GM21737 (cell line): ENCODE measurements at regions not wholly inside any gene's neighbourhood (a gene's known extent, or its start where the extent isn't known, plus 50 kb on each side); places are given as distances from the start of the nearest gene placed in this dataset.
"Not testable (repeated sequence)": the region's sequence is repeated elsewhere in the genome, so short reads cannot be mapped to it uniquely, and the experiment has no call there.

Source experiments
- ATAC-seq: cut with Tn5 transposase; IDR thresholded peaks from one replicate; pipeline ENCODE4 v1.9.1; 2021; ENCODE audit warnings: mild to moderate bottlenecking, moderate library complexity; ENCODE audit not compliant: unreplicated experiment

- ATAC-seq = no peak
These were observed 195.5 kb upstream of the FBXL4 start for GRCh38 chr6:99143108-99143861.

GRCh38 chr6:99141906-99142305 is 194.2 kb upstream of the FBXL4 start:
- not testable (repeated sequence) for ATAC-seq

- no peak for ATAC-seq
These were observed 190.7 kb upstream of the FBXL4 start for GRCh38 chr6:99138445-99138844.

- no peak for ATAC-seq
These were observed 189.6 kb upstream of the FBXL4 start for GRCh38 chr6:99137314-99137713.

GRCh38 chr6:99136488-99136887 is 188.7 kb upstream of the FBXL4 start:
- no peak for ATAC-seq

DNA sequence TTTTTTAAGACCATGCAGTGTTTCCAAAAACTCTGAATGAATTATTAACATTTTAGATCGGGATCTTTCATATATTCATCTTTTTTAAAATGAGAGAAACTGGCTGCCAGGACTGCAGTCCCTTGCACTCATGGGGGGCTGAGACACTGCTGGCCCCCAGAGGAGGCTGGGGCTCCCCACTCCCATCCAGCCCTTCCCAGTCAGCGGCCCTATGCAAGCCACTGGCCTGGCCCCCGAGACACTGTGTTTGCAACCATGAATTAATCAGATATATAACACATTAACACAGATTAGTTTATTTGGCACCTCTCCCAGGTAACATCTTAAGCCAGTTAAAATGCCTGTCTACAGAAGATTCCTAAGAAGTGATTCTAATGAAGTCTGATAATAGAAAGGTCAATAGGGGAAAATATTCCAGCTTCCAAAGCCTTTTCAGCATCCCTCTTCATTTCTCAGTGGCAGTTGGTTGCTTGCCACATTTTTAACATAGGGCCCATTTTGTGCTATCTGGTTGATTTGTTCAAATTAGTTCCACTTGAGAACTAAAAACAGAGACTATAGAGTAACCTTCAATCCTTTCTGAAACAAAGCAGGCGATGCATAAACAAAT is 184.4 kb upstream of the FBXL4 start:
- ATAC-seq = no peak

DNA sequence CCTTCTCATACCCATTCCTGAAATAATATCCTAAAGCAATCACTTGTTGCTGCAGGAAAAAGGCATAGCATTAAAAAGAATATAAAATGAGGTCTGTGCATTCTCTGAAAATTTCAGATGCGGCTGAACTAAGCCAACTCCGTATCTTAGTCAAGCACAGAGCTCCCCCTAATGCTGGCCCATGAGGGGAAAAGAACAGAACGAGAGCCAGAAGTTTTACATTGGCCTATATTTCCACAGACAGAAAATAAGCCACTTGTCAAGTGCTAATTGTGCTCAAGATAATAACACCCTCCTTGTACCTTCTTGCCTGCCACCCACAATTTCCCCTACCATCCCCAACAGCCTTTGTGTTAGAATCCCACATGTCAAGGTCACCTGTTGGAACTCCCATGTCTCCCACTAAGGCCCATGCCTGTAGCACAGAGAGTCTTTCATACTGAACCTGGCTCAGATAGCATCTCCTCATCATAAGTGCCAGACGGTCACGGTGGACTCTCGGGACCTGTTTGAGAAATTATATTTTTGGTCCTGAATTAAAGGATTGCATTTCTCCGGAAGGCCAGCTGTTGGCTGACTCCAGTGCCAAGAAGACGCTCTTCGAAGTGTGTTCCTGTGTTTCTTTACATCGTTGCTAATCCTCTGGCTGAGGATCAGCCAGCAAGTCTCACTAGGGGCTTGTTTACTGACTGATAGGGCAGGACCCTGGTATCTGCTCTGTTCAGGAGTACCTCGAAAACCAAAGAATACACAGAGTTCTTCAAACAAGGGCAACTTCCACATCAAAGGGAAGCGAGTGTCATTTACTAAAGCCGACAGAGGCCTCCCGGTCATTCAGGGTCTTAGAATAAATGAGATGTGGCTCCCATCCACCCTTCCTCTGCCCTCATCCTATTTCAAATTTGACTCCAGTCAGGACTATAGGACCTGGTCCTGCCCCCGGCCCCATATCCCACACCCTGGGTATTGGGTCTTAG is 183.4 kb upstream of the FBXL4 start:
- ATAC-seq = no peak

DNA sequence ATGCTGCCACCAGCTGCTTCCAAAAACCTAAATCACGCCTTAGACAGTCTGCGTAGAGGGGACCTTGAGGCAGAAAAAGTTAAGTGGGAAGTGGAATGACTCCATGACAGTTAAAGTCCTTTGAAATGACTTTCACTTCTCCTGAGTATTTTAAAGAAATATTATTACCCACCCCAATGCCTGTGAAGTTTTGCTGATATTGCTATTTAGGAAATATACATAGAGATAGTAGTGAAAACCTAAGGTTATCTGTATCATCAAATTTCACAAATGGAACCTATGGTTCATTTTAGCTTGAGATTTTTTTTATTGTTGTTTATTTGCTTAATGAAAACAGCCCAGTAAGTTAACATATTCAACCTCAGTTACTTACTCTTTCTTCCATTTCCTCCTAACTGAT is 182.1 kb upstream of the FBXL4 start:
- no peak for ATAC-seq

- ATAC-seq = no peak
These were observed 174.0 kb upstream of the FBXL4 start for GRCh38 chr6:99121748-99122147.

GRCh38 chr6:99120641-99121040 is 172.9 kb upstream of the FBXL4 start:
- no peak for ATAC-seq

DNA sequence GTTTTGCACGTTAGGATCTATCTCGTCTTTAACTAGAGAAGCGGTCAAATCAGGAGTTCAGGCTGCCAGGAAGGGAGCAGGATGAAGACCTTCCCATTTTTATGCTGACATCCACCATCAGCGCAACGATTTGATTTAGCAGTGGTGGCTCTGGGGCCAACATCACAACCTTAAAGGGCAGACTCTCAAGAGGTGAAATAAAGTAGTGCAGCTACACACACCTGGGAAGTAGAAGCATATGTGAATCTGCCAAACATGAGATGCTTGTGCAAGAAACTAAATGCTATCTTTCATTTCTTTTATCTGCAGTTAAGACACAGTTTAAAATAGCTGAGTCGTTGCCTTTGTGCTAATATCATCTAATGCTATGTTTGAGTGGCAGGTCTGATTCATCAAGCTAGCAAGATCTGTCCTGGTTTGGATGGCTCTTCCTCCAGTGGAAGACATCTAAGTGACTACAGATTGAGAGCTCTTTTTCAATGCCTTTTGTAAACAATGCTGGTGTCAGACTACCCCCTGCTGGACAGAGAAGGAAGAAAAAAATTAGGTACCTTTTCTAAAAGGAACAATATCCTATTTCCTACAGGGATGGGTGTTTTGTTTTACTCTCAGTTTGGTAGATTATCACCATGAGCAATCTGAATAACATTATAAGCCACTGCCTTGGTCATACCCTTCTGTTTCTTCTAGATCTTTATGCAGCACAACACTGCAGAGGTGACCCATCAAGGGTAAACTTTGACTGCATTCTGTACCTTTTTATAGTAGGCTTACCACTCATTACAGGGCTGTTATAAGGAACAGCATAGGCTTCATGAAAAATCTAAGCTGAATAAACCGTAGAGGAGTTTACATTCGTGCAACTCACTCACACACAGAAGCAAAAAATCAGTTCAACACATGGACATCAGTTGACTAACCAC is 171.6 kb upstream of the FBXL4 start:
- ATAC-seq = no peak

DNA sequence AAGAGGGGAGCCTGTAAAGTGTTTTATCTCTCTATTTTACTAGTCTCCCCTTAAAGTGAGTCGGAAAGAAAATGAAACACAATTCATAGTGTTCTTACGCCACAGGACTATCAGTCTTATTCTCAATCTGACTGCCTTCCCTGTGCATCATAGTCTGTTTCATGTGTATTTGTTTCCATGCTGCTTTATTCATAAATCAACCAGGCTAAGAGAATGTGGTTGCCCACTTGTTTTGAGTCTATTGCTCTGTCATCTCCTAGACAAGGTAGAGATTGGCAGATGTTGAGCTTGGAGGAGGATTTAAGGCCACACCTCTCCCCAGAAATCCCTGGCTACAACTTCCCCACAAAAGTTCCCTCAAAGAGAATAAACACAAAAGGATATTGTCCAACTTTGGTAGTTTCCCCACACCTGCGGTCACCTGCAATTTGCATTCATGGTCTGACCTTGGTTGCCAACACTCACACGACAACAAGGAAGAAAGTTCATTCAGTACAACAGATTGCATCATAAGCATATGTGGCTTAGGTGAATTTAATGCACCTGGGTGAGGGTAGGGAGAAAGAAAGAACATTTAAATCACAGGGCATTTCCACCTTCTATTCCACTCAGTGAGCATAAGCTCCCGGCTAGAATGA is 167.1 kb upstream of the FBXL4 start:
- ATAC-seq = no peak

GRCh38 chr6:99111590-99111989 is 163.8 kb upstream of the FBXL4 start:
- no peak for ATAC-seq

GRCh38 chr6:99110029-99110428 is 162.3 kb upstream of the FBXL4 start:
- no peak for ATAC-seq

GRCh38 chr6:99104218-99104617 is 156.5 kb upstream of the FBXL4 start:
- ATAC-seq = no peak

- ATAC-seq = no peak
These were observed 151.5 kb upstream of the FBXL4 start for GRCh38 chr6:99099243-99099642.

GRCh38 chr6:99096170-99096569 is 148.4 kb upstream of the FBXL4 start:
- no peak for ATAC-seq

- no peak for ATAC-seq
These were observed 145.9 kb upstream of the FBXL4 start for GRCh38 chr6:99093456-99094190.

- ATAC-seq = peak; percentile 34
These were observed 144.7 kb upstream of the FBXL4 start for GRCh38 chr6:99092461-99092860.
